WTC11 (cell line): ENCODE measurements at regions not wholly inside any gene's neighbourhood (a gene's known extent, or its start where the extent isn't known, plus 50 kb on each side); places are given as distances from the start of the nearest gene placed in this dataset.

Experiments used
- ATAC-seq: fragments of 200-7000 bp; cut with Tn5 transposase; 2 replicates; pipeline ENCODE4 v1.10.0; 2021; ENCODE audit warnings: mild to moderate bottlenecking, moderate library complexity
- CTCF ChIA-PET: fragments of 300-600 bp; sonication (Branson Sonifier 250); formaldehyde crosslinking; loops from one replicate; lab custom pipeline; 2021; ENCODE audit warnings: antibody characterized with exemption; lab: Charles Lee
- POLR2A ChIA-PET: fragments of 350-600 bp; sonication (Branson Sonifier 250); formaldehyde crosslinking; loops from one replicate; lab custom pipeline; 2021; ENCODE audit warnings: antibody characterized with exemption; lab: Charles Lee
- DNase-seq: peaks from one replicate; pipeline ENCODE4 v3.0.0; 2021; ENCODE audit warnings: low spot score
- H3K27ac Mint-ChIP-seq: 2 replicates; pipeline ENCODE4 v1.8.0; 2021; ENCODE audit warnings: mixed read lengths
- H3K27me3 Mint-ChIP-seq: 2 replicates; pipeline ENCODE4 v1.8.0; 2021; ENCODE audit warnings: low read depth, mild to moderate bottlenecking, moderate library complexity, mixed read lengths
- H3K36me3 Mint-ChIP-seq: 2 replicates; pipeline ENCODE4 v1.8.0; 2021; ENCODE audit warnings: mixed read lengths
- H3K4me1 Mint-ChIP-seq: 2 replicates; pipeline ENCODE4 v1.8.0; 2022; ENCODE audit warnings: mixed read lengths
- H3K4me3 Mint-ChIP-seq: 2 replicates; pipeline ENCODE4 v1.8.0; 2021; ENCODE audit warnings: mild to moderate bottlenecking, moderate library complexity, mixed read lengths
- H3K9me3 Mint-ChIP-seq: 2 replicates; pipeline ENCODE4 v1.8.0; 2021; ENCODE audit warnings: mixed read lengths
- CREB1 ChIP-seq: sonication (generic); formaldehyde crosslinking; IDR thresholded peaks from 2 replicates; pipeline ENCODE4 v1.8.0; 2023; ENCODE audit warnings: mild to moderate bottlenecking, missing genetic modification reagents
- ETV6 ChIP-seq: sonication (generic); formaldehyde crosslinking; IDR thresholded peaks from 2 replicates; pipeline ENCODE4 v1.8.1; 2022; ENCODE audit warnings: mild to moderate bottlenecking, missing genetic modification reagents
- MXD4 ChIP-seq: fragments of 250-450 bp; sonication (Bioruptor Pico); IDR thresholded peaks from 2 replicates; pipeline ENCODE4 v1.8.0; 2021; ENCODE audit warnings: mild to moderate bottlenecking, moderate library complexity, borderline replicate concordance
- NFE2L1 ChIP-seq: sonication (generic); formaldehyde crosslinking; IDR thresholded peaks from 2 replicates; pipeline ENCODE4 v1.8.1; 2023; ENCODE audit warnings: missing genetic modification reagents
- NR2C2 ChIP-seq: sonication (generic); formaldehyde crosslinking; IDR thresholded peaks from 2 replicates; pipeline ENCODE4 v1.8.0; 2022; ENCODE audit warnings: mild to moderate bottlenecking, missing genetic modification reagents
- NR3C1 ChIP-seq: sonication (generic); formaldehyde crosslinking; conservative IDR thresholded peaks from 2 replicates; pipeline ENCODE4 v1.8.1; 2023; ENCODE audit warnings: low read depth, mild to moderate bottlenecking, missing genetic modification reagents
- OVOL2 ChIP-seq: fragments of 250-450 bp; sonication (Bioruptor Pico); IDR thresholded peaks from 2 replicates; pipeline ENCODE4 v1.9.0; 2021; ENCODE audit warnings: mild to moderate bottlenecking, borderline replicate concordance
- PRRX2 ChIP-seq: fragments of 250-450 bp; sonication (Bioruptor Pico); IDR thresholded peaks from 2 replicates; pipeline ENCODE4 v1.8.0; 2021; ENCODE audit warnings: mild to moderate bottlenecking
- RELA ChIP-seq: sonication (generic); formaldehyde crosslinking; IDR thresholded peaks from 2 replicates; pipeline ENCODE4 v1.8.1; 2022; ENCODE audit warnings: missing genetic modification reagents, mild to moderate bottlenecking, borderline replicate concordance
- SMAD3 ChIP-seq: sonication (generic); formaldehyde crosslinking; IDR thresholded peaks from 2 replicates; pipeline ENCODE4 v1.8.0; 2022; ENCODE audit warnings: missing genetic modification reagents, mild to moderate bottlenecking, borderline replicate concordance
- TEAD1 ChIP-seq: sonication (generic); formaldehyde crosslinking; IDR thresholded peaks from 2 replicates; pipeline ENCODE4 v1.8.0; 2022; ENCODE audit warnings: mild to moderate bottlenecking, missing genetic modification reagents
- ZNF396 ChIP-seq: fragments of 250-450 bp; sonication (Bioruptor Pico); IDR thresholded peaks from 2 replicates; pipeline ENCODE4 v1.8.0; 2021; ENCODE audit warnings: mild to moderate bottlenecking, moderate library complexity, borderline replicate concordance
- ZNF423 ChIP-seq: fragments of 250-450 bp; sonication (Bioruptor Pico); IDR thresholded peaks from 2 replicates; pipeline ENCODE4 v2.1.2; 2022; ENCODE audit warnings: mild to moderate bottlenecking, moderate library complexity
- ZNF671 ChIP-seq: fragments of 250-450 bp; sonication (Bioruptor Pico); IDR thresholded peaks from 2 replicates; pipeline ENCODE4 v1.8.0; 2021; ENCODE audit warnings: mild to moderate bottlenecking
- TF ChIP-seq, protein P1 (sequence below): fragments of 250-450 bp; sonication (Bioruptor Pico); IDR thresholded peaks from 2 replicates; pipeline ENCODE4 v1.9.0; 2021; ENCODE audit warnings: mild to moderate bottlenecking, borderline replicate concordance
- TF ChIP-seq, protein P2 (sequence below): sonication (generic); formaldehyde crosslinking; IDR thresholded peaks from 2 replicates; pipeline ENCODE4 v1.8.0; 2022; ENCODE audit warnings: mild to moderate bottlenecking, missing genetic modification reagents
- TF ChIP-seq, protein P3 (sequence below): sonication (generic); formaldehyde crosslinking; IDR thresholded peaks from 2 replicates; pipeline ENCODE4 v1.8.0; 2023; ENCODE audit warnings: missing genetic modification reagents
- TF ChIP-seq, protein P4 (sequence below): fragments of 250-450 bp; sonication (Bioruptor Pico); IDR thresholded peaks from 2 replicates; pipeline ENCODE4 v1.9.0; 2021; ENCODE audit warnings: moderate library complexity, mild to moderate bottlenecking, inconsistent platforms, borderline replicate concordance
- TF ChIP-seq, protein P5 (sequence below): sonication (generic); formaldehyde crosslinking; IDR thresholded peaks from 2 replicates; pipeline ENCODE4 v1.8.1; 2022; ENCODE audit warnings: low read depth, missing genetic modification reagents, borderline replicate concordance

DNA sequence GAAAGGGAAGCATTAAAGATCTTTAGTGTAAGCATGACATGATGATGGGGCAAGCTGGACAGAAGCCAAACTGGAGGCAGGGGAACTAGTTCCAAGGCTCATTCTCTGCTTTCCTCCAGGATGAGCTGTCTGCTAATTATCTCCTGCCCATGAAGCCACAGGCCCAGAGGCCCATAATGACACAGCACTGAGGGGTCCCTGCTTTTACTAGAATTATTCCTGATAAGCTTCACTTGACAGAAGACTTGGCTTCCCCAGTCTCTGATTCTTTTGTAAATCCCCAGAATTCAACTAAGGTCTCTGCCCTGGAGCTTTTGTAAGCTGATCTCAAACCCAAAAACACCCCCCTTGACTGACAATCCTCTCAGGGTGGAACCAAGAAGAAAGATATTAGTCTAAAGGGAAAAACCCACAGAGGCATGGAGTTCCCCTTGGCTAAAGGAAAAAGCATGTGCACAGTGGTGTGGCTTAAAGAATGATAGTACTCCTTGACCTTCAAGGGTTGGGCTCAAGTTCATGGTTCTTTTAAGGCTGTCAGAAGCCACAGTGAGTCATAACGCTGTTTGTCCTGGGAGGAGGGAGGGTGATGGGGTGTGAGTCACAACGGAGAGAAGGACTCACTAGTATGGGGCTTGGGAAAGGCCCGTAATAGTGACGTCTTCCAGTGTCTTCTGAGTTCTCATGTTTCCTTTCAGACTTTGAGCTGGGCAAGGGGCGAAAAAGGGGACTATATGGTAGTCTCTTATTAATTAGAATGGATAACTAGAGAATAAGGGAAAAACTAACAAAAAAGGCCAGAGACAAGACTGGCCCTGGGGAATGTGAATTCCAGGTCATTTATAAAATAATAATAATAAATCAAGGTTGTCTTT is 146.0 kb upstream of the CPEB2 start (continued):
- TF ChIP-seq MXD4 (CRISPR knock-in tag) (no peak), ZNF396 (CRISPR knock-in tag) (no peak)

DNA sequence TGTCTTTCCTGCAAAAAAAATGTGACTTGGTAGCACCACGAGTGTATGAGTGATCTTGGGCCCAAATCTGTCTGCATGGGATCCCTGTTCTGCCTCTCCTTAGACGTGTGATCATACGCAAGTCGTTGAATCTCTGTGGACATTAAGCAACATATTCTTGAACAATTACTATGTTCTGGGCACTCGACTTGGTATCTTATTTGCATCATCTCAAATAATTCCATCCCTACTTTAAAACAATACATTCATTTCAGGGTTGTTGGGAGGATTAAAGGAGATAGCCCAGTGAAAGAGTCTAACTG is 145.4 kb upstream of the CPEB2 start:
- Mint-ChIP-seq H3K27me3 (peaks cover 33% of the 10 kb centered on the region), H3K27ac (no peak overlapping the region), H3K36me3 (peaks cover 9% of the 10 kb centered on the region), H3K4me3 (no peak overlapping the region), H3K4me1 (peaks cover 16% of the 10 kb centered on the region), H3K9me3 (peaks cover 37% of the 10 kb centered on the region)
- ChIA-PET CTCF (no interaction called here), POLR2A (no interaction called here)
- TF ChIP-seq NFE2L1 (CRISPR knock-in tag) = no peak
- TF ChIP-seq, protein P1, sequence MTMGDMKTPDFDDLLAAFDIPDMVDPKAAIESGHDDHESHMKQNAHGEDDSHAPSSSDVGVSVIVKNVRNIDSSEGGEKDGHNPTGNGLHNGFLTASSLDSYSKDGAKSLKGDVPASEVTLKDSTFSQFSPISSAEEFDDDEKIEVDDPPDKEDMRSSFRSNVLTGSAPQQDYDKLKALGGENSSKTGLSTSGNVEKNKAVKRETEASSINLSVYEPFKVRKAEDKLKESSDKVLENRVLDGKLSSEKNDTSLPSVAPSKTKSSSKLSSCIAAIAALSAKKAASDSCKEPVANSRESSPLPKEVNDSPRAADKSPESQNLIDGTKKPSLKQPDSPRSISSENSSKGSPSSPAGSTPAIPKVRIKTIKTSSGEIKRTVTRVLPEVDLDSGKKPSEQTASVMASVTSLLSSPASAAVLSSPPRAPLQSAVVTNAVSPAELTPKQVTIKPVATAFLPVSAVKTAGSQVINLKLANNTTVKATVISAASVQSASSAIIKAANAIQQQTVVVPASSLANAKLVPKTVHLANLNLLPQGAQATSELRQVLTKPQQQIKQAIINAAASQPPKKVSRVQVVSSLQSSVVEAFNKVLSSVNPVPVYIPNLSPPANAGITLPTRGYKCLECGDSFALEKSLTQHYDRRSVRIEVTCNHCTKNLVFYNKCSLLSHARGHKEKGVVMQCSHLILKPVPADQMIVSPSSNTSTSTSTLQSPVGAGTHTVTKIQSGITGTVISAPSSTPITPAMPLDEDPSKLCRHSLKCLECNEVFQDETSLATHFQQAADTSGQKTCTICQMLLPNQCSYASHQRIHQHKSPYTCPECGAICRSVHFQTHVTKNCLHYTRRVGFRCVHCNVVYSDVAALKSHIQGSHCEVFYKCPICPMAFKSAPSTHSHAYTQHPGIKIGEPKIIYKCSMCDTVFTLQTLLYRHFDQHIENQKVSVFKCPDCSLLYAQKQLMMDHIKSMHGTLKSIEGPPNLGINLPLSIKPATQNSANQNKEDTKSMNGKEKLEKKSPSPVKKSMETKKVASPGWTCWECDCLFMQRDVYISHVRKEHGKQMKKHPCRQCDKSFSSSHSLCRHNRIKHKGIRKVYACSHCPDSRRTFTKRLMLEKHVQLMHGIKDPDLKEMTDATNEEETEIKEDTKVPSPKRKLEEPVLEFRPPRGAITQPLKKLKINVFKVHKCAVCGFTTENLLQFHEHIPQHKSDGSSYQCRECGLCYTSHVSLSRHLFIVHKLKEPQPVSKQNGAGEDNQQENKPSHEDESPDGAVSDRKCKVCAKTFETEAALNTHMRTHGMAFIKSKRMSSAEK (CRISPR knock-in tag) = no peak
- no peak for TF ChIP-seq MXD4 (CRISPR knock-in tag)
- TF ChIP-seq, protein P2, sequence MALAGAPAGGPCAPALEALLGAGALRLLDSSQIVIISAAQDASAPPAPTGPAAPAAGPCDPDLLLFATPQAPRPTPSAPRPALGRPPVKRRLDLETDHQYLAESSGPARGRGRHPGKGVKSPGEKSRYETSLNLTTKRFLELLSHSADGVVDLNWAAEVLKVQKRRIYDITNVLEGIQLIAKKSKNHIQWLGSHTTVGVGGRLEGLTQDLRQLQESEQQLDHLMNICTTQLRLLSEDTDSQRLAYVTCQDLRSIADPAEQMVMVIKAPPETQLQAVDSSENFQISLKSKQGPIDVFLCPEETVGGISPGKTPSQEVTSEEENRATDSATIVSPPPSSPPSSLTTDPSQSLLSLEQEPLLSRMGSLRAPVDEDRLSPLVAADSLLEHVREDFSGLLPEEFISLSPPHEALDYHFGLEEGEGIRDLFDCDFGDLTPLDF (CRISPR knock-in tag) = no peak
- no peak for TF ChIP-seq SMAD3 (CRISPR knock-in tag)
- TF ChIP-seq NR2C2 (CRISPR knock-in tag) = no peak
- no peak for TF ChIP-seq NR3C1 (CRISPR knock-in tag)
- TF ChIP-seq RELA = no peak
- ATAC-seq (no peak), DNase-seq (no peak)

DNA sequence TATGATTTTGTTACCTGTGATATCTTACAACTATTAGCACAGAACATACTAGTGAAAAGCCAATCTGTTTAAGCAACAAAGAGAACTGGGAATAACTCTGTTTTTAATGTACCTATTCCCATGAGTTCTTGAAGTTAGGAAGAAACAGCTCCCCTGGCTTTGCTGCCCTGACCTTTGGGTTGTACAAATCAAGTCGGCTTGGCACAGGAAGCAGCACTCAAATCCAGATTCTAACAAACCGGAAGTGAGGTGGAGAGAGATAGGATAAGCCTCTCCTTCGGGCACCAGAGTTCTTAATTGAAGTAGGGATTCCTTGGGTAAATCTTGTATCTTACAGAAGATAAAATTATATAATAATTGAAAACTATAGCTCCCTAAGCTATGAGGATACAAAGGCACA is 144.8 kb upstream of the CPEB2 start:
- Mint-ChIP-seq H3K4me1 (peaks cover 16% of the 10 kb centered on the region), H3K4me3 (no peak overlapping the region), H3K27me3 (peaks cover 39% of the 10 kb centered on the region), H3K27ac (no peak overlapping the region), H3K9me3 (peaks cover 31% of the 10 kb centered on the region), H3K36me3 (peaks cover 6% of the 10 kb centered on the region)
- CTCF ChIA-PET = no interaction called here
- DNase-seq (no peak), ATAC-seq (no peak)
- TF ChIP-seq, protein P3, sequence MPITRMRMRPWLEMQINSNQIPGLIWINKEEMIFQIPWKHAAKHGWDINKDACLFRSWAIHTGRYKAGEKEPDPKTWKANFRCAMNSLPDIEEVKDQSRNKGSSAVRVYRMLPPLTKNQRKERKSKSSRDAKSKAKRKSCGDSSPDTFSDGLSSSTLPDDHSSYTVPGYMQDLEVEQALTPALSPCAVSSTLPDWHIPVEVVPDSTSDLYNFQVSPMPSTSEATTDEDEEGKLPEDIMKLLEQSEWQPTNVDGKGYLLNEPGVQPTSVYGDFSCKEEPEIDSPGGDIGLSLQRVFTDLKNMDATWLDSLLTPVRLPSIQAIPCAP (CRISPR knock-in tag) = no peak
- no peak for TF ChIP-seq ZNF671 (CRISPR knock-in tag)
- TF ChIP-seq CREB1 (CRISPR knock-in tag) = no peak
- TF ChIP-seq RELA = no peak
- TF ChIP-seq ETV6 (CRISPR knock-in tag) = no peak
- TF ChIP-seq PRRX2 = no peak
- TF ChIP-seq OVOL2 (CRISPR knock-in tag) = no peak
- TF ChIP-seq ZNF423 (CRISPR knock-in tag) = no peak
- TF ChIP-seq, protein P4, sequence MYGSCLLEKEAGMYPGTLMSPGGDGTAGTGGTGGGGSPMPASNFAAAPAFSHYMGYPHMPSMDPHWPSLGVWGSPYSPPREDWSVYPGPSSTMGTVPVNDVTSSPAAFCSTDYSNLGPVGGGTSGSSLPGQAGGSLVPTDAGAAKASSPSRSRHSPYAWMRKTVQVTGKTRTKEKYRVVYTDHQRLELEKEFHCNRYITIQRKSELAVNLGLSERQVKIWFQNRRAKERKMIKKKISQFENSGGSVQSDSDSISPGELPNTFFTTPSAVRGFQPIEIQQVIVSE (CRISPR knock-in tag) = no peak
- no peak for TF ChIP-seq TEAD1 (CRISPR knock-in tag)
- TF ChIP-seq, protein P1 (CRISPR knock-in tag) = no peak
- TF ChIP-seq, protein P5, sequence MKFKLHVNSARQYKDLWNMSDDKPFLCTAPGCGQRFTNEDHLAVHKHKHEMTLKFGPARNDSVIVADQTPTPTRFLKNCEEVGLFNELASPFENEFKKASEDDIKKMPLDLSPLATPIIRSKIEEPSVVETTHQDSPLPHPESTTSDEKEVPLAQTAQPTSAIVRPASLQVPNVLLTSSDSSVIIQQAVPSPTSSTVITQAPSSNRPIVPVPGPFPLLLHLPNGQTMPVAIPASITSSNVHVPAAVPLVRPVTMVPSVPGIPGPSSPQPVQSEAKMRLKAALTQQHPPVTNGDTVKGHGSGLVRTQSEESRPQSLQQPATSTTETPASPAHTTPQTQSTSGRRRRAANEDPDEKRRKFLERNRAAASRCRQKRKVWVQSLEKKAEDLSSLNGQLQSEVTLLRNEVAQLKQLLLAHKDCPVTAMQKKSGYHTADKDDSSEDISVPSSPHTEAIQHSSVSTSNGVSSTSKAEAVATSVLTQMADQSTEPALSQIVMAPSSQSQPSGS = no peak
- POLR2A ChIA-PET = no interaction called here
